KMS-11 (cell line): ENCODE measurements at regions not wholly inside any gene's neighbourhood (a gene's known extent, or its start where the extent isn't known, plus 50 kb on each side); places are given as distances from the start of the nearest gene placed in this dataset.

Experiments used
- H2AFZ ChIP-seq: fragments of 200-600 bp; sonication (generic); 2 replicates; pipeline ENCODE4 v1.6.1; 2016; ENCODE audit warnings: antibody characterized with exemption, mixed run types, low read depth
- H3K27ac ChIP-seq: fragments of 200-600 bp; sonication (generic); 2 replicates; pipeline ENCODE4 v1.6.1; 2016; ENCODE audit warnings: mild to moderate bottlenecking, mixed run types
- H3K27me3 ChIP-seq: fragments of 200-600 bp; sonication (generic); 2 replicates; pipeline ENCODE4 v1.6.1; 2017; ENCODE audit warnings: mild to moderate bottlenecking, low read depth, mixed run types, moderate library complexity; ENCODE audit not compliant: insufficient read depth
- H3K36me3 ChIP-seq: fragments of 200-600 bp; sonication (generic); 2 replicates; pipeline ENCODE4 v1.6.1; 2017; ENCODE audit warnings: mild to moderate bottlenecking, mixed run types; ENCODE audit not compliant: insufficient read depth
- H3K4me1 ChIP-seq: fragments of 200-600 bp; sonication (generic); 2 replicates; pipeline ENCODE4 v1.6.1; 2016; ENCODE audit warnings: mild to moderate bottlenecking, low read depth, mixed run types; ENCODE audit not compliant: poor library complexity, severe bottlenecking
- H3K4me2 ChIP-seq: fragments of 200-600 bp; sonication (generic); 2 replicates; pipeline ENCODE4 v1.7.0; 2016; ENCODE audit warnings: mild to moderate bottlenecking, mixed run types
- H3K4me3 ChIP-seq: fragments of 200-600 bp; sonication (generic); IDR thresholded peaks from 2 replicates; pipeline ENCODE4 v1.6.1; 2017; ENCODE audit warnings: low read depth, low read length, mixed read lengths; ENCODE audit not compliant: insufficient read depth
- H3K79me2 ChIP-seq: fragments of 200-600 bp; sonication (generic); 2 replicates; pipeline ENCODE4 v1.6.1; 2016; ENCODE audit warnings: low read depth, mixed run types; ENCODE audit not compliant: insufficient read depth
- H3K9ac ChIP-seq: fragments of 200-600 bp; sonication (generic); 2 replicates; pipeline ENCODE4 v1.6.1; 2016; ENCODE audit warnings: mild to moderate bottlenecking, mixed run types
- H4K20me1 ChIP-seq: fragments of 200-600 bp; sonication (generic); 2 replicates; pipeline ENCODE4 v1.6.1; 2016; ENCODE audit warnings: mild to moderate bottlenecking, mixed run types; ENCODE audit not compliant: insufficient read depth
- TF ChIP-seq, protein P1 (sequence below): fragments of 200-600 bp; sonication (generic); conservative IDR thresholded peaks from 2 replicates; pipeline ENCODE4 v1.6.1; 2017; ENCODE audit warnings: low read depth, mild to moderate bottlenecking, antibody characterized with exemption, low read length, moderate library complexity, mixed read lengths

DNA sequence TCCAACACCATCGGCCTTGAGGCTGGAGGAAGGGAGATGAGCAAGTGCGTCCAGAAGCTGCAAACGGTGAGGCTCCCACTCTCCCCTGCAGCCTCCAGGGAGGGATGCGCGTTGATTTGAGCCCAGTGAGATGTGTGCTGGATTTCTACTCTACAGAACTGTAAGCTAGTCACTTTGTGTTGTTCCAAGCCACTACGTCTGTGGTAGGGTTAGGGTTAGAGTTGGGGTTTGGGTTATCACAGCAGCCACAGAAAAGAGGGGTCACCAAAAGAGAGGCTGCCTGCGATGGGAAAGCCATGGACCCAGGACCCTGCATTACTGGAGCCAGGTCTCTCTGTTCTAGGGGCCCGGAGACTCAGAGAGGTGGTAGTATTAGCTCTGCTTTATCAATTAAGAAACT lies 94.5 kb downstream of the KCNF1 start:
- Histone ChIP-seq H3K27me3 (no peaks in the 10 kb centered on the region), H3K4me1 (no peaks in the 10 kb centered on the region), H3K4me3 (no peak overlapping the region), H3K79me2 (no peaks in the 10 kb centered on the region), H3K36me3 (no peaks in the 10 kb centered on the region; the same call in 1 of the 2 replicates), H2AFZ (no peak overlapping the region), H3K9ac (no peak overlapping the region), H4K20me1 (no peaks in the 10 kb centered on the region), H3K4me2 (no peak overlapping the region), H3K27ac (no peak overlapping the region)
- TF ChIP-seq, protein P1, sequence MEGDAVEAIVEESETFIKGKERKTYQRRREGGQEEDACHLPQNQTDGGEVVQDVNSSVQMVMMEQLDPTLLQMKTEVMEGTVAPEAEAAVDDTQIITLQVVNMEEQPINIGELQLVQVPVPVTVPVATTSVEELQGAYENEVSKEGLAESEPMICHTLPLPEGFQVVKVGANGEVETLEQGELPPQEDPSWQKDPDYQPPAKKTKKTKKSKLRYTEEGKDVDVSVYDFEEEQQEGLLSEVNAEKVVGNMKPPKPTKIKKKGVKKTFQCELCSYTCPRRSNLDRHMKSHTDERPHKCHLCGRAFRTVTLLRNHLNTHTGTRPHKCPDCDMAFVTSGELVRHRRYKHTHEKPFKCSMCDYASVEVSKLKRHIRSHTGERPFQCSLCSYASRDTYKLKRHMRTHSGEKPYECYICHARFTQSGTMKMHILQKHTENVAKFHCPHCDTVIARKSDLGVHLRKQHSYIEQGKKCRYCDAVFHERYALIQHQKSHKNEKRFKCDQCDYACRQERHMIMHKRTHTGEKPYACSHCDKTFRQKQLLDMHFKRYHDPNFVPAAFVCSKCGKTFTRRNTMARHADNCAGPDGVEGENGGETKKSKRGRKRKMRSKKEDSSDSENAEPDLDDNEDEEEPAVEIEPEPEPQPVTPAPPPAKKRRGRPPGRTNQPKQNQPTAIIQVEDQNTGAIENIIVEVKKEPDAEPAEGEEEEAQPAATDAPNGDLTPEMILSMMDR = no peak

DNA sequence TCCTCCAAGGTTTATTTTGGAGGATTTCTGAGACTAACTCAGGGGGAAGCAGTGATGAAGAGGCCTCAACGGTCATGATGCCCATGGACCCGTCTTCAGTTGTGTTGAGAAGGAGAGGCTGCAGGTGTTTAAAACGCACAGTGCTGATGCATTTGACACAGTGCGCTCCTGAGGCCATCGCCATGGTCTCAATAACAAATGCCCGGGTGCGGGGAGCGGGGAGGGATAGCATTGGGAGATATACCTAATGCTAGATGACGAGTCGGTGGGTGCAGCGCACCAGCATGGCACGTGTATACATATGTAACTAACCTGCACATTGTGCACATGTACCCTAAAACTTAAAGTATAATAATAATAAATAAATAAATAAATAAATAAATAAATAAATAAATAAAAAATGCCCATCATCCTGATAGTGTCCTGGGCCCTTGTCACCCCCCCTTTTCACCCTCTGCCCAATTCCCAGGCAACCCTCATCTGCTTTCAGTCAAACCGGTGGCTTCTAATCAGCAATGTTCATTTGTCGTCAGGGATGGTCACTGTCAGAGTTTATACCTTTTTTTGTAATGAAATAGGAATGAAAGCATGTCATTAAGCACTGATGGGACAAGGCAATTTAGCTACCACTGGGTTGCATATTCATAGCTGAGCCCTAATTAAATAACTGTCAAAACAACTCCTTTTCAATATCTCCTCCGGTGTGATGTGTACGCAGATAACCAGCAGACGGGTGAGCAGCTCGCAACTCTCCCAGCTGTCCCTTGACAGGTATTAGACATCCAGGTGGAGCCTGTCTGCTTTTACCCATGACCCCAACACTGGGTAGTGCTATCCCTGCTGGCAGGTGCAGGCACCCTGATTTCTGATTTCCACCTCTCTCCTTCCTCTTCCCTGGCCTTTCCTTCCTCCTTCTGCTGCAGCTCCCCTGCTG lies 95.9 kb downstream of the KCNF1 start:
- no peak overlapping the region for H3K9ac ChIP-seq
- no peak overlapping the region for H3K4me3 ChIP-seq
- no peaks in the 10 kb centered on the region for H3K4me1 ChIP-seq
- no peak overlapping the region for H3K27ac ChIP-seq
- H3K36me3 ChIP-seq = no peaks in the 10 kb centered on the region; the same call in 1 of the 2 replicates
- H4K20me1 ChIP-seq = no peaks in the 10 kb centered on the region
- H3K27me3 ChIP-seq = no peaks in the 10 kb centered on the region
- no peaks in the 10 kb centered on the region for H3K79me2 ChIP-seq
- TF ChIP-seq, protein P1 = no peak
- H2AFZ ChIP-seq = no peak overlapping the region
- no peak overlapping the region for H3K4me2 ChIP-seq

DNA sequence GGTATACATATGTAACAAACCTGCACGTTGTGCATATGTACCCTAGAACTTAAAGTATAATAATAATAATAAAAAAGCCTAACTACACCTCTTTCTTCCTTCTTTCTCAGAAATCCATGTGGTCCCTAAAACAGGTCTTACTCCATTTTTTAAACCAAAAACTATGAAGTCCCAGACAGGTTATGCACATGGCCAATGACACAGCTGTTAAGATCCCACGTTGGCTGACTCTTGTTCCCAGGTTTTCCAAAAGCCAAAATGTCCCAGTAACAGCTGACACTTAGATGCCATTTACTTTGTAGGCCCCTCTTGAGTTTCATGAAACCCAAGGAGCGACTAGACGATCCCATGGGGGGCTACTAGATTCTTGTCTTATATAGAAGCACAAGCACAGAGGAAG lies 97.0 kb downstream of the KCNF1 start:
- Histone ChIP-seq H2AFZ (no peak overlapping the region), H3K4me3 (no peak overlapping the region), H3K9ac (no peak overlapping the region), H3K4me1 (no peaks in the 10 kb centered on the region), H3K4me2 (no peak overlapping the region), H4K20me1 (no peaks in the 10 kb centered on the region), H3K27ac (no peak overlapping the region), H3K36me3 (no peaks in the 10 kb centered on the region; the same call in 1 of the 2 replicates), H3K27me3 (no peaks in the 10 kb centered on the region), H3K79me2 (no peaks in the 10 kb centered on the region)
- TF ChIP-seq, protein P1 = no peak

DNA sequence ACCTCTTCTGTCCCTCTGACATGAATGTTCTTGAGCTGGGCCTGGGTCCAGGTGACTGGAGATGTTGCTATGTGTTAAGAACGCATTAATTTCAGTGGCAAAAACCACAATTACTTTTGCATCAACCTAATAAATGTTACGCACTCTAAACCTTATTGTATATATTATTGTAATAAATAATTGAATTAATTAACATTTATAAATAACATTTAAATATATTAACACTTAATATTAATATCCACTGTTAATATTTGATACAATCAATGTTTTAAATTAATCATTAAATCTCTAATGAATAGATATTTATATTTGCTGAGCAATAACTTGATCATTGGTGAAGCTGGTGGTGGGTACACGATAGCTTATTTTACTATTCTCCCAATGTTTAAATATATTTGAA lies 97.4 kb downstream of the KCNF1 start:
- no peaks in the 10 kb centered on the region for H3K79me2 ChIP-seq
- H3K36me3 ChIP-seq = no peaks in the 10 kb centered on the region; the same call in 1 of the 2 replicates
- no peak overlapping the region for H2AFZ ChIP-seq
- no peak overlapping the region for H3K4me3 ChIP-seq
- H4K20me1 ChIP-seq = no peaks in the 10 kb centered on the region
- no peak overlapping the region for H3K27ac ChIP-seq
- no peak overlapping the region for H3K9ac ChIP-seq
- no peak overlapping the region for H3K4me2 ChIP-seq
- H3K27me3 ChIP-seq = no peaks in the 10 kb centered on the region
- TF ChIP-seq, protein P1 = no peak
- no peaks in the 10 kb centered on the region for H3K4me1 ChIP-seq
